GM12872 (cell line): ENCODE measurements at regions not wholly inside any gene's neighbourhood (a gene's known extent, or its start where the extent isn't known, plus 50 kb on each side); places are given as distances from the start of the nearest gene placed in this dataset.

Source experiments
- CTCF ChIP-seq: IDR thresholded peaks from 3 replicates; pipeline ENCODE4 v1.5.1; 2011; ENCODE audit warnings: low read depth, mild to moderate bottlenecking, low read length, moderate library complexity; ENCODE audit not compliant: insufficient read depth

GRCh38 chr6:40075056-40075590 is 140.9 kb upstream of the MOCS1 start:
- no peak for TF ChIP-seq CTCF

GRCh38 chr6:40074306-40075055 is 140.2 kb upstream of the MOCS1 start:
- no peak for TF ChIP-seq CTCF

- TF ChIP-seq CTCF: no peak
These were observed 132.1 kb upstream of the MOCS1 start for GRCh38 chr6:40066372-40066771.

- TF ChIP-seq CTCF: no peak
These were observed 122.6 kb upstream of the MOCS1 start for GRCh38 chr6:40056865-40057264.

GRCh38 chr6:40054602-40055001 is 120.3 kb upstream of the MOCS1 start:
- no peak for TF ChIP-seq CTCF

- TF ChIP-seq CTCF: no peak
These were observed 119.9 kb upstream of the MOCS1 start for GRCh38 chr6:40054186-40054585.

- TF ChIP-seq CTCF: no peak
These were observed 114.9 kb upstream of the MOCS1 start for GRCh38 chr6:40049128-40049527.
